H9 (cell line): ENCODE measurements at regions not wholly inside any gene's neighbourhood (a gene's known extent, or its start where the extent isn't known, plus 50 kb on each side); places are given as distances from the start of the nearest gene placed in this dataset.

Source experiments
- DNase-seq: peaks from one replicate; pipeline ENCODE4 v3.0.0-alpha.2; 2017
- H2AFZ ChIP-seq: one replicate; pipeline ENCODE4 v1.6.1; 2013; ENCODE audit warnings: mild to moderate bottlenecking, low read length, control low read depth, moderate library complexity
- H2AK5ac ChIP-seq: 2 replicates; pipeline ENCODE4 v1.6.1; 2013; ENCODE audit warnings: low read length, control low read depth, mixed read lengths; ENCODE audit not compliant: insufficient read length
- H2BK120ac ChIP-seq: one replicate; pipeline ENCODE4 v1.6.1; 2013; ENCODE audit warnings: low read depth, mild to moderate bottlenecking, low read length, control low read depth, inconsistent platforms; ENCODE audit not compliant: poor library complexity, severe bottlenecking
- H2BK12ac ChIP-seq: 2 replicates; pipeline ENCODE4 v1.6.1; 2013; ENCODE audit warnings: low read length, control low read depth, mixed read lengths, low read depth; ENCODE audit not compliant: insufficient read length
- H2BK15ac ChIP-seq: 2 replicates; pipeline ENCODE4 v1.6.1; 2013; ENCODE audit warnings: low read depth, low read length, control low read depth
- H2BK20ac ChIP-seq: one replicate; pipeline ENCODE4 v1.6.1; 2013; ENCODE audit warnings: low read depth, mild to moderate bottlenecking, low read length, control low read depth, inconsistent platforms; ENCODE audit not compliant: poor library complexity, severe bottlenecking
- H2BK5ac ChIP-seq: 2 replicates; pipeline ENCODE4 v1.6.1; 2013; ENCODE audit warnings: low read length, control low read depth, mixed read lengths; ENCODE audit not compliant: insufficient read length
- H3K14ac ChIP-seq: 2 replicates; pipeline ENCODE4 v1.6.1; 2013; ENCODE audit warnings: low read length, control low read depth; ENCODE audit not compliant: insufficient read depth
- H3K18ac ChIP-seq: 2 replicates; pipeline ENCODE4 v1.6.1; 2013; ENCODE audit warnings: low read depth, mild to moderate bottlenecking, mixed read lengths, low read length, control low read depth; ENCODE audit not compliant: insufficient read length
- H3K23ac ChIP-seq: 2 replicates; pipeline ENCODE4 v1.6.1; 2013; ENCODE audit warnings: low read length, control low read depth, mixed read lengths, low read depth; ENCODE audit not compliant: insufficient read length
- H3K23me2 ChIP-seq: 2 replicates; pipeline ENCODE4 v1.6.1; 2013; ENCODE audit warnings: low read depth, mild to moderate bottlenecking, mixed read lengths, low read length, control low read depth; ENCODE audit not compliant: insufficient read length, poor library complexity, severe bottlenecking
- H3K27ac ChIP-seq: 2 replicates; pipeline ENCODE4 v1.5.1; 2013; ENCODE audit warnings: low read length, control low read depth, mixed read lengths, low read depth; ENCODE audit not compliant: insufficient read length
- H3K27me3 ChIP-seq: 2 replicates; pipeline ENCODE4 v1.6.1; 2013; ENCODE audit warnings: low read length, control low read depth, inconsistent platforms; ENCODE audit not compliant: insufficient read depth
- H3K4ac ChIP-seq: 2 replicates; pipeline ENCODE4 v1.6.1; 2013; ENCODE audit warnings: low read depth, mild to moderate bottlenecking, control low read depth, inconsistent platforms, low read length, moderate library complexity
- H3K4me1 ChIP-seq: 2 replicates; pipeline ENCODE4 v1.6.1; 2013; ENCODE audit warnings: low read length, control low read depth, inconsistent platforms; ENCODE audit not compliant: insufficient read depth
- H3K4me2 ChIP-seq: 2 replicates; pipeline ENCODE4 v1.6.1; 2013; ENCODE audit warnings: low read length, control low read depth, mixed read lengths; ENCODE audit not compliant: insufficient read length, insufficient read depth
- H3K56ac ChIP-seq: 2 replicates; pipeline ENCODE4 v1.6.1; 2013; ENCODE audit warnings: low read depth, mild to moderate bottlenecking, mixed read lengths, low read length, control low read depth; ENCODE audit not compliant: insufficient read length
- H3K79me1 ChIP-seq: 2 replicates; pipeline ENCODE4 v1.6.1; 2013; ENCODE audit warnings: low read depth, mild to moderate bottlenecking, moderate library complexity, low read length, control low read depth, inconsistent platforms; ENCODE audit not compliant: insufficient read depth, poor library complexity, severe bottlenecking
- H3K79me2 ChIP-seq: 2 replicates; pipeline ENCODE4 v1.6.1; 2013; ENCODE audit warnings: low read length, control low read depth, inconsistent platforms; ENCODE audit not compliant: insufficient read depth
- H3K9ac ChIP-seq: 2 replicates; pipeline ENCODE4 v1.6.1; 2013; ENCODE audit warnings: low read length, control low read depth, mixed read lengths; ENCODE audit not compliant: insufficient read length; ENCODE audit errors: extremely low read depth
- H3K9me3 ChIP-seq: one replicate; pipeline ENCODE4 v1.6.1; 2013; ENCODE audit warnings: low read depth, low read length, inconsistent platforms; ENCODE audit not compliant: control insufficient read depth
- H3T11ph ChIP-seq: one replicate; pipeline ENCODE4 v1.6.1; 2013; ENCODE audit warnings: mild to moderate bottlenecking, low read length, control low read depth, inconsistent platforms
- H4K20me1 ChIP-seq: one replicate; pipeline ENCODE4 v1.6.1; 2013; ENCODE audit not compliant: control insufficient read depth, insufficient read length, insufficient read depth
- H4K5ac ChIP-seq: 2 replicates; pipeline ENCODE4 v1.6.1; 2013; ENCODE audit warnings: low read depth, mild to moderate bottlenecking, mixed read lengths, low read length, control low read depth; ENCODE audit not compliant: insufficient read length
- H4K8ac ChIP-seq: replicated peaks from 2 replicates; pipeline ENCODE4 v1.6.1; 2013; ENCODE audit warnings: low read length, control low read depth, mixed read lengths, low read depth; ENCODE audit not compliant: insufficient read length
- H4K91ac ChIP-seq: 2 replicates; pipeline ENCODE4 v1.6.1; 2013; ENCODE audit warnings: low read depth, mild to moderate bottlenecking, moderate library complexity, mixed read lengths, low read length, control low read depth; ENCODE audit not compliant: insufficient read length
- H3K27ac Mint-ChIP-seq, 3 experiments: 2 replicates in 2 of 3; 3 replicates in 1 of 3; pipeline ENCODE4 v1.8.0; 2020 to 2021; ENCODE audit warnings: mixed read lengths in 3 of 3, mild to moderate bottlenecking in 1 of 3, moderate library complexity in 1 of 3
- H3K27me3 Mint-ChIP-seq: 2 replicates; pipeline ENCODE4 v1.8.0; 2021; ENCODE audit warnings: low read depth, mild to moderate bottlenecking, moderate library complexity, mixed read lengths
- H3K36me3 Mint-ChIP-seq, 3 experiments: 2 replicates in 2 of 3; 3 replicates in 1 of 3; pipeline ENCODE4 v1.8.0; 2020 to 2021; ENCODE audit warnings: low read depth in 3 of 3, mixed read lengths in 3 of 3; ENCODE audit not compliant: insufficient read depth in 1 of 3
- H3K4me1 Mint-ChIP-seq, 2 experiments: 2 replicates each; pipeline ENCODE4 v1.8.0; 2020; ENCODE audit warnings: mixed read lengths in 2 of 2
- H3K4me3 Mint-ChIP-seq, 2 experiments: 2 replicates in 1 of 2; 3 replicates in 1 of 2; pipeline ENCODE4 v1.8.0; 2020 to 2021; ENCODE audit warnings: mild to moderate bottlenecking in 2 of 2, mixed read lengths in 2 of 2, moderate library complexity in 1 of 2
- H3K9me3 Mint-ChIP-seq, 2 experiments: 2 replicates in 1 of 2; 3 replicates in 1 of 2; pipeline ENCODE4 v1.8.0; 2020; ENCODE audit warnings: mild to moderate bottlenecking in 2 of 2, mixed read lengths in 2 of 2, moderate library complexity in 1 of 2
- WGBS: extraction: QIAGEN DNeasy Blood & Tissue Kit; methylation state at CpG from one replicate; pipeline ENCODE4 v1.1.7; 2013; ENCODE audit warnings: missing lambda C conversion rate, low lambda C conversion rate, mixed read lengths; ENCODE audit not compliant: insufficient read length; ENCODE audit errors: extremely low coverage; 5-methylcytosine and 5-hydroxymethylcytosine counted together
- TF ChIP-seq, protein P1 (sequence below): fragments of 200-600 bp; sonication (generic); conservative IDR thresholded peaks from 3 replicates; pipeline ENCODE4 v1.8.0; 2021; ENCODE audit warnings: antibody characterized with exemption, mild to moderate bottlenecking

DNA sequence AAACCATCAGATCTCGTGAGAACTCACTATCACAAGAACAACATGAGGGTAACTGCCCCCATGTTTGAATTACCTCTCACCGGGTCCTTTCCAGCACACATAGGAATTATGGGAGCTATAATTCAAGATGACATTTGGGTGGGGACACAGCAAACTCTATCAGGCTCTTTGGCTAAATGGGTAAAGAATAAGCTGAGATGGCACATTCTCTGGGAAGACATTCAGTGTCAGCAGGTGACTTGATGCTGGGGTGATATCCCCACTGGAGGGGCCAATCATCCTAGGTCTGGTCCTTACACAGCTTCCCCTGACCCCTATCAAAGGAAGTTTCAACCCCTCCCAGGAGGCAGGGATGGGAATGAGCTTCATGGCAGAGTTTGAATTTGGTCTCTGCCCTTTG, 664.0 kb upstream of the EEF2KMT start:
- H3K27me3 Mint-ChIP-seq = no peaks in the 10 kb centered on the region
- Histone ChIP-seq H2AK5ac (no peak overlapping the region), H3K27ac (no peak overlapping the region), H3K18ac (no peak overlapping the region), H3K56ac (no peak overlapping the region), H3T11ph (no peak overlapping the region), H2BK12ac (no peak overlapping the region), H3K9ac (no peak overlapping the region), H3K9me3 (no peaks in the 10 kb centered on the region), H4K91ac (no peak overlapping the region), H2BK15ac (no peak overlapping the region), H3K4me1 (peaks cover 4% of the 10 kb centered on the region), H3K23ac (no peak overlapping the region), H3K27me3 (0 out of 2 replicates have a peak, but pooled peaks cover 2% of the 10 kb centered on the region), H2AFZ (no peak overlapping the region), H4K5ac (no peak overlapping the region), H3K23me2 (no peaks in the 10 kb centered on the region), H4K8ac (no peak overlapping the region), H2BK120ac (no peak overlapping the region), H4K20me1 (no peaks in the 10 kb centered on the region), H3K4ac (no peak overlapping the region), H2BK20ac (no peak overlapping the region), H3K4me2 (no peak overlapping the region), H2BK5ac (no peak overlapping the region), H3K79me1 (no peaks in the 10 kb centered on the region), H3K79me2 (no peaks in the 10 kb centered on the region), H3K14ac (no peak overlapping the region)
- TF ChIP-seq, protein P1, sequence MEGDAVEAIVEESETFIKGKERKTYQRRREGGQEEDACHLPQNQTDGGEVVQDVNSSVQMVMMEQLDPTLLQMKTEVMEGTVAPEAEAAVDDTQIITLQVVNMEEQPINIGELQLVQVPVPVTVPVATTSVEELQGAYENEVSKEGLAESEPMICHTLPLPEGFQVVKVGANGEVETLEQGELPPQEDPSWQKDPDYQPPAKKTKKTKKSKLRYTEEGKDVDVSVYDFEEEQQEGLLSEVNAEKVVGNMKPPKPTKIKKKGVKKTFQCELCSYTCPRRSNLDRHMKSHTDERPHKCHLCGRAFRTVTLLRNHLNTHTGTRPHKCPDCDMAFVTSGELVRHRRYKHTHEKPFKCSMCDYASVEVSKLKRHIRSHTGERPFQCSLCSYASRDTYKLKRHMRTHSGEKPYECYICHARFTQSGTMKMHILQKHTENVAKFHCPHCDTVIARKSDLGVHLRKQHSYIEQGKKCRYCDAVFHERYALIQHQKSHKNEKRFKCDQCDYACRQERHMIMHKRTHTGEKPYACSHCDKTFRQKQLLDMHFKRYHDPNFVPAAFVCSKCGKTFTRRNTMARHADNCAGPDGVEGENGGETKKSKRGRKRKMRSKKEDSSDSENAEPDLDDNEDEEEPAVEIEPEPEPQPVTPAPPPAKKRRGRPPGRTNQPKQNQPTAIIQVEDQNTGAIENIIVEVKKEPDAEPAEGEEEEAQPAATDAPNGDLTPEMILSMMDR = no peak
- H3K4me1 Mint-ChIP-seq = peaks cover 22% of the 10 kb centered on the region in 2 experiments
- DNase-seq = no peak
- no peak overlapping the region for H3K27ac Mint-ChIP-seq
- H3K4me3 Mint-ChIP-seq = no peak overlapping the region
- H3K9me3 Mint-ChIP-seq = no peaks in the 10 kb centered on the region
- H3K36me3 Mint-ChIP-seq = no peaks in the 10 kb centered on the region
- no CpG with 5 or more reads among the region's 2 CpGs for WGBS
